ENCODE measurements at regions not wholly inside any gene's neighbourhood (a gene's known extent, or its start where the extent isn't known, plus 50 kb on each side); places are given as distances from the start of the nearest gene placed in this dataset.

- TF ChIP-seq CTCF (conservative IDR thresholded peaks at IDR 0.05; ENCODE audit: low read depth in 2 of 2) (no peak), ETS1 (IDR thresholded peaks at IDR 0.05) (no peak), EZH2phosphoT487 (IDR thresholded peaks at IDR 0.05; ENCODE audit: unreplicated experiment) (no peak), CREB1 (CRISPR knock-in tag; IDR thresholded peaks at IDR 0.05; ENCODE audit: low read depth) (no peak)
These were observed 93.4 kb upstream of the NHSL1 start for GRCh38 chr6:138592749-138593123.

All from GM23338 (cell line).